Suprapubic skin (tissue), 4 donors: ENCODE measurements at regions not wholly inside any gene's neighbourhood (a gene's known extent, or its start where the extent isn't known, plus 50 kb on each side); places are given as distances from the start of the nearest gene placed in this dataset.

ENCODE experiments used
- DNase-seq, 2 donors: peaks; one replicate each; pipeline ENCODE4 v3.0.0-alpha.2; 2019; ENCODE audit warnings: low spot score in 2 of 2
- H3K27ac ChIP-seq: fragments of 200-600 bp; sonication (generic); one replicate; pipeline ENCODE4 v1.5.1; 2019
- H3K27me3 ChIP-seq: fragments of 200-600 bp; sonication (generic); one replicate; pipeline ENCODE4 v1.5.1; 2019
- H3K36me3 ChIP-seq: fragments of 200-600 bp; sonication (generic); one replicate; pipeline ENCODE4 v1.5.1; 2019
- H3K4me1 ChIP-seq: fragments of 200-600 bp; sonication (generic); one replicate; pipeline ENCODE4 v1.5.1; 2019
- H3K4me3 ChIP-seq: fragments of 200-600 bp; sonication (generic); one replicate; pipeline ENCODE4 v1.5.1; 2019; ENCODE audit warnings: mild to moderate bottlenecking
- H3K9me3 ChIP-seq: fragments of 200-600 bp; sonication (generic); one replicate; pipeline ENCODE4 v1.5.1; 2019
- CTCF ChIP-seq, 2 donors: fragments of 200-600 bp in 1 of 2; fragments of 450-650 bp in 1 of 2; sonication (generic) in 1 of 2; IDR thresholded peaks; one replicate each; pipeline ENCODE4 v1.5.1; 2016 to 2019; ENCODE audit warnings: antibody characterized with exemption in 2 of 2, mild to moderate bottlenecking in 1 of 2, moderate library complexity in 1 of 2
- EP300 ChIP-seq: sonication (generic); formaldehyde crosslinking; IDR thresholded peaks from one replicate; pipeline ENCODE4 v1.6.1; 2017; ENCODE audit warnings: antibody characterized with exemption
- POLR2A ChIP-seq, 2 donors: fragments of 450-650 bp; IDR thresholded peaks; one replicate each; pipeline ENCODE4 v1.6.1; 2017; ENCODE audit warnings: antibody characterized with exemption in 2 of 2, mild to moderate bottlenecking in 2 of 2, moderate library complexity in 2 of 2
- POLR2AphosphoS5 ChIP-seq, 3 donors: sonication (generic); formaldehyde crosslinking; IDR thresholded peaks; one replicate each; pipeline ENCODE4 v1.6.1; 2017; ENCODE audit warnings: antibody characterized with exemption in 3 of 3
- WGBS: methylation state at CpG from one replicate; pipeline ENCODE4 v1.1.5; 2018; 5-methylcytosine and 5-hydroxymethylcytosine counted together

- no peaks in the 10 kb centered on the region for H3K9me3 ChIP-seq
- no peaks in the 10 kb centered on the region for H3K4me1 ChIP-seq
- WGBS: 47% methylated on average over 3 of the region's 3 CpGs
- no peak overlapping the region for H3K27ac ChIP-seq
- TF ChIP-seq POLR2AphosphoS5 (IDR thresholded peaks at IDR 0.05) (no peak), EP300 (no peak), POLR2A (IDR thresholded peaks at IDR 0.05) (no peak), CTCF (IDR thresholded peaks at IDR 0.05) (no peak)
- no peak for DNase-seq
- no peak overlapping the region for H3K4me3 ChIP-seq
- H3K27me3 ChIP-seq: no peaks in the 10 kb centered on the region
- no peaks in the 10 kb centered on the region for H3K36me3 ChIP-seq
Measured at GRCh38 chr18:77329651-77330050, 80.0 kb downstream of the GALR1 start.

GRCh38 chr18:77334876-77335275 lies 85.2 kb downstream of the GALR1 start:
- Histone ChIP-seq H3K9me3 (no peaks in the 10 kb centered on the region), H3K27ac (no peak overlapping the region), H3K4me1 (no peaks in the 10 kb centered on the region), H3K27me3 (no peaks in the 10 kb centered on the region), H3K36me3 (no peaks in the 10 kb centered on the region), H3K4me3 (no peak overlapping the region)
- no peak for TF ChIP-seq POLR2A (IDR thresholded peaks at IDR 0.05)
- TF ChIP-seq EP300: no peak
- no peak for TF ChIP-seq POLR2AphosphoS5 (IDR thresholded peaks at IDR 0.05)
- TF ChIP-seq CTCF (IDR thresholded peaks at IDR 0.05): no peak
- WGBS: 75% methylated on average over 6 of the region's 7 CpGs
- DNase-seq: no peak

- Histone ChIP-seq H3K4me1 (no peaks in the 10 kb centered on the region), H3K27ac (no peak overlapping the region), H3K27me3 (no peaks in the 10 kb centered on the region), H3K4me3 (no peak overlapping the region), H3K36me3 (no peaks in the 10 kb centered on the region), H3K9me3 (no peaks in the 10 kb centered on the region)
- TF ChIP-seq CTCF (IDR thresholded peaks at IDR 0.05) (no peak), POLR2AphosphoS5 (IDR thresholded peaks at IDR 0.05) (no peak)
- no peak for DNase-seq
- WGBS: 65% methylated on average over 7 of the region's 7 CpGs
Measured at GRCh38 chr18:77337604-77338003, 88.0 kb downstream of the GALR1 start.

- no peak overlapping the region for H3K4me3 ChIP-seq
- no peaks in the 10 kb centered on the region for H3K4me1 ChIP-seq
- no peaks in the 10 kb centered on the region for H3K9me3 ChIP-seq
- H3K27me3 ChIP-seq: no peaks in the 10 kb centered on the region
- DNase-seq: no peak
- H3K36me3 ChIP-seq: no peaks in the 10 kb centered on the region
- no peak overlapping the region for H3K27ac ChIP-seq
- WGBS: 33% methylated on average over 2 of the region's 6 CpGs
- TF ChIP-seq POLR2AphosphoS5 (IDR thresholded peaks at IDR 0.05) (no peak), EP300 (no peak), POLR2A (IDR thresholded peaks at IDR 0.05) (no peak), CTCF (IDR thresholded peaks at IDR 0.05) (no peak)
Measured at GRCh38 chr18:77339093-77339492, 89.4 kb downstream of the GALR1 start.

- no peaks in the 10 kb centered on the region for H3K9me3 ChIP-seq
- WGBS: 80% methylated on average over 2 of the region's 7 CpGs
- no peak overlapping the region for H3K27ac ChIP-seq
- TF ChIP-seq POLR2AphosphoS5 (IDR thresholded peaks at IDR 0.05) (no peak), POLR2A (IDR thresholded peaks at IDR 0.05) (no peak), EP300 (no peak), CTCF (IDR thresholded peaks at IDR 0.05) (no peak)
- H3K27me3 ChIP-seq: no peaks in the 10 kb centered on the region
- no peaks in the 10 kb centered on the region for H3K36me3 ChIP-seq
- DNase-seq: no peak
- H3K4me3 ChIP-seq: no peak overlapping the region
- no peaks in the 10 kb centered on the region for H3K4me1 ChIP-seq
Measured at GRCh38 chr18:77339623-77340022, 90.0 kb downstream of the GALR1 start.
